GM19463 (cell line): ENCODE measurements at regions not wholly inside any gene's neighbourhood (a gene's known extent, or its start where the extent isn't known, plus 50 kb on each side); places are given as distances from the start of the nearest gene placed in this dataset.
"Not testable (repeated sequence)": the region's sequence is repeated elsewhere in the genome, so short reads cannot be mapped to it uniquely, and the experiment has no call there.

Experiments used
- ATAC-seq: cut with Tn5 transposase; IDR thresholded peaks from one replicate; pipeline ENCODE4 v1.9.1; 2021; ENCODE audit warnings: mild to moderate bottlenecking, moderate library complexity; ENCODE audit not compliant: unreplicated experiment

GRCh38 chr2:55772109-55772980 lies 78.7 kb upstream of the PNPT1 start:
- ATAC-seq, result no peak

DNA sequence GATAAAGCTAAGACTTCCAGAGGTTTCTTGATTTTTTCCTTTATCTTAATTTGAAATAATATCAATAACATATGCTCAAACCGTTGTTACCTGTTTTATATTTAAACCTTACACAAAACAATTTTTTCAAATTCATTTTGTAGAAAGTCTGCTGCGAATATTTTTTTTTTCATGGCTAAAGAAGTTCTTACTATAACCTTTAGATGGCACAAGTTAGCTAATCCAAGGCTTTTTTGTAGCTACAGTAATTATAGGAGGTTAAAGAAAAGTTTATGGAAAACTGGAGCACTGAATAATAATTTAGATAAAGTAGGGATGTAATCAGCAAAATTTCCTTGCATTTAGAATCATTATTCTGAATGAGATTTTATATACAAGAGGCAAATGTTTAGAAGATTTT lies 78.0 kb upstream of the PNPT1 start:
- ATAC-seq, result no peak

GRCh38 chr2:55768991-55769390 lies 75.3 kb upstream of the PNPT1 start:
- no peak for ATAC-seq

GRCh38 chr2:55766947-55767346 lies 73.3 kb upstream of the PNPT1 start:
- ATAC-seq, result no peak

DNA sequence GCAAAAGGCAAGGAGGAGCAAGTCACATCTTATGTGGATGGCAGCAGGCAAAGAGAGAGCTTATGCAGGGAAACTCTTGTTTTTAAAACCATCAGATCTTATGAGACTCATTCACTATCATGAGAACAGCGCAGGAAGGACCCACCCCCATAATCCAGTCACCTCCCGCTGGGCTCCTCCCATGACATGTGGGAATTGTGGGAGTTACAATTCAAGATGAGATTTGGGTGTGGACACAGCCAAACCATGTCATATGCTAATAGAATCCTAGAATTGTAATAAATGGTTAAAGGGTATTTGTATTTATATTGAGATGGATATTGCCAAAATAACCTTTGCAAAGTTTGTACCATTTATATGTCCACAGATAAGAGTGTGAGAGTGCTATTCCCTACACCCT lies 72.1 kb upstream of the PNPT1 start:
- not testable (repeated sequence) for ATAC-seq

- no peak for ATAC-seq
Observed at GRCh38 chr2:55763721-55764120, 70.1 kb upstream of the PNPT1 start.

DNA sequence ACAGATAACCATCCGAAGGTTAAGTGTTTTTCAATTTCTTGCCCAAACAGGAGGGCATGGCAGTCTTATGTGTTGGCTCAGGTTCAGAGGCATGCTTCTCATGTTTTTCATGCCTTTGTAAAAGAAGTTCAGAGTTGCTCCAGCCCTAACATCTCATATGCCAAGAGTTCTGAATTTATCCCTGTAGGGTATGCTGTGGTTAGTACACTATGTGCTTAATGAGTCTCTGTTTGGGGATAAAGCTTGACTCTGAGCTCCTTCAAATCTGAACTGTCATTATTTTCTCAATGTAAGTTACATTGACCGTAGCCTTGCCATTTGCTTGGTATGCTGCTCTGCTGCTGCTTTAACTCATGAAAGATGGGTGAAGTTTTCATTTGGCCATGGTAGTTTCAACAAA lies 67.9 kb upstream of the PNPT1 start:
- no peak for ATAC-seq

DNA sequence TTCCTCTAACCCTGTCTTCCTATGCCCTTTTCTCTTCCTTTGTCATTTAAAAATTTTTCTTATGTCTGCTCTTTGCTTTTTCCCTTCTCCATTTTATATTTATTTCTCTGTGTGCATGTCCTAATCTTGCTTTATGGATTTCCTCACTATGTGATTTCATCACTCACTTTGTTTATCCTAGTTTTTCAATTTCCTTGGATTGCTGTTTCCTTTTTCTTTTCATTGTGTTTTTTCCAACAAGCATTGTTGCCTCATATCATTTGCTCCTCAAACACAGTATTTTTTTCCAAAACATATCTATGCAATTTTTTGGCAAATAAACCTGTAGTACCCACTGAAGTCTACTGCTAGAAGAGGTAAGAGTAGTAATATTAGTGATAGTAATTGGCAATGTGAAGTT lies 67.4 kb upstream of the PNPT1 start:
- ATAC-seq, result no peak

DNA sequence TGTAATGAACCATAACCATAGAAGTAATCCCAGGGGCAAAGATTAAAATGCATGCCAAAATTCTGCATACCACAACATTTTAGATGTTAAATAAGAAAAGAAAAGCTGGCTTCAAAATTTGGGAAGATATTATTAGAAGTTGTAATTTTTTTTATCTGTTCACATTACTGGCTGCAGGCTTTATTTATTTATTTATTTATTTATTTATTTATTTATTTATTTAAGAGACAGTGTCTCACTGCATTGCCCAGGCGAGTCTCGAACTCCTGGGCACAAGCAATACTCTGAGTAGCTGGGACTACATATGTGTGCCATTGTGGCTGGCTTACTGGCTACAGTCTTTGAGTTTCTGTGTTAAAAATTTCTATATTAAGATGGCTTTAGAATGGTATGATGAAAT lies 66.5 kb upstream of the PNPT1 start:
- ATAC-seq, result no peak

GRCh38 chr2:55759271-55759921 lies 65.8 kb upstream of the PNPT1 start:
- no peak for ATAC-seq

GRCh38 chr2:55751966-55752365 lies 58.3 kb upstream of the PNPT1 start:
- no peak for ATAC-seq

DNA sequence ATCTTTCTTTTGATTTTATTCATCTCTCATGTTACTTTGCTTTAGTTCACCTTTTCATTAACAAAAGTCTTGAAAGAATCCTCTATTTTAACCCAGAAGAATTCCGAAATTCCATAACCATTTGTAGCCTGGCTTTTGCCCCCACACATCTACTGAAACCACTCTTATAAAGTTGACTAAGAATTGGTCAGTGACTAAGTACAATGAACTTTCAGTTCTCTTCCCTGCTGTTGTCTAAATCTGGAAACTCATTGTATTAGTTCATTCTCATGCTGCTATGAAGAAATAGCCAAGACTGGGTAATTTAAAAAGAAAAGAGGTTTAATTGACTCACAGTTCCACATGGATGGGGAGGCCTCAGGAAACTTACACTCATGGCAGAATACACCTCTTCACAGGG lies 49.9 kb upstream of the PNPT1 start:
- no peak for ATAC-seq
